Thyroid gland (tissue), 4 donors: ENCODE measurements at regions not wholly inside any gene's neighbourhood (a gene's known extent, or its start where the extent isn't known, plus 50 kb on each side); places are given as distances from the start of the nearest gene placed in this dataset.

Experiments
- POLR2A ChIP-seq, 2 donors: fragments of 450-650 bp; IDR thresholded peaks; one replicate each; pipeline ENCODE4 v1.6.1; 2017; ENCODE audit warnings: antibody characterized with exemption in 2 of 2, mild to moderate bottlenecking in 2 of 2, moderate library complexity in 1 of 2
- TF ChIP-seq, protein P1 (sequence below), 6 experiments: fragments of 200-600 bp in 3 of 6; fragments of 450-650 bp in 3 of 6; sonication (generic) in 3 of 6; IDR thresholded peaks; one replicate each; pipeline ENCODE4 v1.5.1; 2016 to 2019; ENCODE audit warnings: antibody characterized with exemption in 6 of 6, mild to moderate bottlenecking in 2 of 6, inconsistent platforms in 1 of 6, moderate library complexity in 1 of 6

DNA sequence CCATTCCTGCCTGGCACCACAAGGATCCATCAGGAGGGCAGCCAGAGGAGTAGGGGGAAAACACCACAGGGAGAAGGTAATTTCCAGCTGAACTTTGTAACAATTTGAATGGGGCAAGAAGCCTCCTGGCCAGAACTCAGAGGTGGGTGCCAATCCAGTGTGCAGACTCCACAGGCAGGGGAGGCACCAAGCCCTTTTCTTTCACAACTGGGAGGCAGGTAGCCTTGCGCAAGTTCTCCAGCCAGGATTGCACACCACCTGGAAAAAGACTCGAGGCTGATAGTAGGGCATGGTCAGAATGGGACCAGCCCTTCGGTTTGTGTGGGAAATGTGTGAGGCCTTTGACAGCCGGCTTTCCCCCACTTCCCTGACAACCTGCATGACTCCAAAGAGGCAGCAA is 161.9 kb upstream of the ARHGAP42 start:
- TF ChIP-seq, protein P1, sequence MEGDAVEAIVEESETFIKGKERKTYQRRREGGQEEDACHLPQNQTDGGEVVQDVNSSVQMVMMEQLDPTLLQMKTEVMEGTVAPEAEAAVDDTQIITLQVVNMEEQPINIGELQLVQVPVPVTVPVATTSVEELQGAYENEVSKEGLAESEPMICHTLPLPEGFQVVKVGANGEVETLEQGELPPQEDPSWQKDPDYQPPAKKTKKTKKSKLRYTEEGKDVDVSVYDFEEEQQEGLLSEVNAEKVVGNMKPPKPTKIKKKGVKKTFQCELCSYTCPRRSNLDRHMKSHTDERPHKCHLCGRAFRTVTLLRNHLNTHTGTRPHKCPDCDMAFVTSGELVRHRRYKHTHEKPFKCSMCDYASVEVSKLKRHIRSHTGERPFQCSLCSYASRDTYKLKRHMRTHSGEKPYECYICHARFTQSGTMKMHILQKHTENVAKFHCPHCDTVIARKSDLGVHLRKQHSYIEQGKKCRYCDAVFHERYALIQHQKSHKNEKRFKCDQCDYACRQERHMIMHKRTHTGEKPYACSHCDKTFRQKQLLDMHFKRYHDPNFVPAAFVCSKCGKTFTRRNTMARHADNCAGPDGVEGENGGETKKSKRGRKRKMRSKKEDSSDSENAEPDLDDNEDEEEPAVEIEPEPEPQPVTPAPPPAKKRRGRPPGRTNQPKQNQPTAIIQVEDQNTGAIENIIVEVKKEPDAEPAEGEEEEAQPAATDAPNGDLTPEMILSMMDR (IDR thresholded peaks at IDR 0.05) = no peak
- TF ChIP-seq POLR2A (IDR thresholded peaks at IDR 0.05) = no peak
